PFSK-1 (cell line): ENCODE measurements at regions not wholly inside any gene's neighbourhood (a gene's known extent, or its start where the extent isn't known, plus 50 kb on each side); places are given as distances from the start of the nearest gene placed in this dataset.

Source experiments
- FOXP2 ChIP-seq: optimal IDR thresholded peaks from 2 replicates; pipeline ENCODE3; 2011; ENCODE audit warnings: borderline replicate concordance, control low read depth, inconsistent platforms; ENCODE audit not compliant: insufficient read depth; ENCODE audit errors: extremely low read length, extremely low read depth
- POLR2AphosphoS5 ChIP-seq: IDR thresholded peaks from 2 replicates; pipeline ENCODE4 v1.6.1; 2012; ENCODE audit warnings: low read depth, mild to moderate bottlenecking, control low read depth, low read length, moderate library complexity
- REST ChIP-seq, 2 experiments: IDR thresholded peaks; 2 replicates each; pipeline versions ENCODE4 v1.6.1 to v1.8.0; 2011 to 2012; ENCODE audit warnings: low read depth in 2 of 2, low read length in 2 of 2, control low read depth in 1 of 2, inconsistent platforms in 1 of 2, mild to moderate bottlenecking in 1 of 2, moderate library complexity in 1 of 2; ENCODE audit not compliant: insufficient read depth in 1 of 2
- SIN3A ChIP-seq: IDR thresholded peaks from 2 replicates; pipeline ENCODE4 v1.6.1; 2012; ENCODE audit warnings: mild to moderate bottlenecking, low read length, moderate library complexity, borderline replicate concordance; ENCODE audit not compliant: insufficient read depth
- TAF1 ChIP-seq: IDR thresholded peaks from 2 replicates; pipeline ENCODE4 v1.6.1; 2012; ENCODE audit warnings: low read length, control low read depth, borderline replicate concordance; ENCODE audit not compliant: insufficient read depth

- TF ChIP-seq FOXP2 (no peak), POLR2AphosphoS5 (no peak), SIN3A (no peak), TAF1 (no peak), REST (IDR thresholded peaks at IDR 0.05; ENCODE audit: insufficient read depth in 1 of 2, low read depth in 2 of 2, low read length in 2 of 2) (no peak)
Measured at GRCh38 chr11:116035977-116036376, 531.8 kb upstream of the CADM1 start.

- TF ChIP-seq REST (IDR thresholded peaks at IDR 0.05; ENCODE audit: insufficient read depth in 1 of 2, low read depth in 2 of 2, low read length in 2 of 2) = no peak
- no peak for TF ChIP-seq SIN3A
- TF ChIP-seq FOXP2 = no peak
- no peak for TF ChIP-seq TAF1
- TF ChIP-seq POLR2AphosphoS5 = no peak
Measured at GRCh38 chr11:116033931-116034553, 529.8 kb upstream of the CADM1 start.

DNA sequence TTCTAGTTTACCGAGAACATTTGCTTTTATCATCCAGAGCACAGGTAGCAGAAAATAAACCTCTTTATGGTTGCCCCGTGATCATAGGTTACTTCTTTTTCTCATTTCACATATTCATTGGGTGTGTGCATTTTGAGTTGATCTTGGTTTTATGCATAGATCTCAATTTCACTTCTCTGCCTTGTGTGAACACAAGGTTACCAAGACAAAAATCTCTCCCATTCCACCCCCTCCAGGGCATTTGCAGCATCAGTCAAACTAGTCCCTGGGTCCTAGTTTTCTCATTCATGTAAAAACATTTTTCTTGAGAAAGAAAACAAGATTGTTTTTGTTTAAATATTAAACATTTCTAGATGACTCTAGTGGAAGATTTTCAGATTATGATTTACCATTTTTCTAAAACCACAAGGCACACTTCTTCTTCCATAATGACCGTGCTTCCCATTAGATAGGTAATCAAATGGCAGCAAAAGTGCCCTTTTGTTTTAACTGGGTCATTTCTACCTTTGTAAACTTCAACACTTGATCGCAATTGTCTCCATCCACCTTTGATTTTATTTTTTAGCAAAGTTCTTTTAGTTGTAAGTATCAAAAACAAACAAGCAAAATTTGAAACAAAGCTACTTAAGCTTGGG lies 526.6 kb upstream of the CADM1 start:
- no peak for TF ChIP-seq REST (IDR thresholded peaks at IDR 0.05; ENCODE audit: insufficient read depth in 1 of 2, low read depth in 2 of 2, low read length in 2 of 2)
- TF ChIP-seq FOXP2 = no peak

GRCh38 chr11:115999437-115999836 lies 495.2 kb upstream of the CADM1 start:
- TF ChIP-seq REST (IDR thresholded peaks at IDR 0.05; ENCODE audit: insufficient read depth in 1 of 2, low read depth in 2 of 2, low read length in 2 of 2) (no peak), SIN3A (no peak), TAF1 (no peak), FOXP2 (no peak), POLR2AphosphoS5 (no peak)

DNA sequence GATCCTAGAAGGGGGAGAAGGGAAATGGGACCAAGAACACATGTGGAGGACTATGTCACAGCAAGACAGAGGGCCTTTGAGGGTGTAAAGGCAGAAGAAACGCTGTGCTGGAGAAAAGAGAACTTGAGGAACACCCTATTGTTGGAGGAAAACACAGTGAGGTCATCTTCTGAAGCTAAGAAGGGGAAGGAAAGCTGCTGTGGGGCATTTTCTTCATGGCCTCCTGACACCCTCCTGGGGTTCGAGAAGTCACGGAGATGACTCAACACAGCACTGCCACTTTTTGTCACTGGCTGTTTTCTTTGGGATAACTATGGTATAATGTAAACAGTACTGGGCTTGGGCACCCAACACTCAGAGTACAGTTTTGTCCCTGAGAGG lies 492.6 kb upstream of the CADM1 start:
- TF ChIP-seq SIN3A (no peak), REST (IDR thresholded peaks at IDR 0.05; ENCODE audit: insufficient read depth in 1 of 2, low read depth in 2 of 2, low read length in 2 of 2) (no peak), TAF1 (no peak), POLR2AphosphoS5 (no peak), FOXP2 (no peak)
